Endothelial cell of umbilical vein (primary cell): ENCODE measurements at regions not wholly inside any gene's neighbourhood (a gene's known extent, or its start where the extent isn't known, plus 50 kb on each side); places are given as distances from the start of the nearest gene placed in this dataset.

Source experiments
- BruUV-seq: library from RNA; stranded (reverse); fragments of 400-500 nt; replicated peaks from 2 replicates; lab custom pipeline; 2021; lab: Mats Ljungman, UMichigan
- CTCF ChIA-PET: fragments of 300-600, 350-600 bp; sonication (Branson Sonifier 250); formaldehyde crosslinking; loops from one replicate; lab custom pipeline; 2021; ENCODE audit warnings: antibody characterized with exemption, inconsistent platforms; lab: Charles Lee
- POLR2A ChIA-PET: fragments of 300-600, 350-600 bp; sonication (Branson Sonifier 250); formaldehyde crosslinking; loops from one replicate; lab custom pipeline; 2021; ENCODE audit warnings: antibody characterized with exemption, inconsistent platforms; lab: Charles Lee
- DNase-seq: peaks from one replicate; pipeline ENCODE4 v3.0.0-alpha.2; 2011; ENCODE audit warnings: low read depth, low spot score
- FAIRE-seq: peaks from 2 replicates; lab custom pipeline; 2011; peaks lifted over from hg19 to GRCh38; lab: Jason Lieb, UNC
- H2AFZ ChIP-seq: 2 replicates; pipeline ENCODE4 v1.6.0; 2012; ENCODE audit warnings: low read depth, low read length, control low read depth, inconsistent platforms
- H3K27ac ChIP-seq: 2 replicates; pipeline ENCODE4 v1.5.1; 2011; ENCODE audit warnings: low read depth, mild to moderate bottlenecking, control low read depth, low read length, moderate library complexity; ENCODE audit not compliant: insufficient read depth
- H3K27me3 ChIP-seq, 2 experiments: 2 replicates each; pipeline versions ENCODE4 v1.6.0 to v1.6.1; 2011; ENCODE audit warnings: low read length in 2 of 2, mixed read lengths in 1 of 2; ENCODE audit not compliant: control insufficient read depth in 2 of 2, insufficient read depth in 2 of 2
- H3K36me3 ChIP-seq, 2 experiments: 2 replicates in 1 of 2; 3 replicates in 1 of 2; pipeline ENCODE4 v1.5.1; 2011; ENCODE audit warnings: low read length in 2 of 2, mild to moderate bottlenecking in 1 of 2, moderate library complexity in 1 of 2; ENCODE audit not compliant: control insufficient read depth in 2 of 2, insufficient read depth in 2 of 2; ENCODE audit errors: extremely low read depth in 1 of 2
- H3K4me1 ChIP-seq: 3 replicates; pipeline ENCODE4 v1.5.1; 2011; ENCODE audit warnings: mild to moderate bottlenecking, low read length; ENCODE audit not compliant: control insufficient read depth, insufficient read depth; ENCODE audit errors: extremely low read depth
- H3K4me2 ChIP-seq: 2 replicates; pipeline ENCODE4 v1.6.1; 2011; ENCODE audit warnings: low read length, control low read depth, mixed read lengths; ENCODE audit not compliant: insufficient read depth
- H3K4me3 ChIP-seq, 3 experiments: fragments of 200-600 bp in 1 of 3; sonication (generic), shearing (Covaris generic) in 1 of 3; replicated peaks in 1 of 3; 2 replicates each; pipeline ENCODE4 v1.5.1; 2011 to 2016; ENCODE audit warnings: control low read depth in 3 of 3, low read length in 3 of 3, mild to moderate bottlenecking in 2 of 3, inconsistent platforms in 1 of 3, low read depth in 1 of 3, moderate library complexity in 1 of 3; ENCODE audit not compliant: insufficient read depth in 1 of 3
- H3K79me2 ChIP-seq: 2 replicates; pipeline ENCODE4 v1.6.0; 2012; ENCODE audit warnings: low read length, inconsistent platforms; ENCODE audit not compliant: control insufficient read depth, insufficient read depth
- H3K9ac ChIP-seq: replicated peaks from 2 replicates; pipeline ENCODE3; 2011; ENCODE audit warnings: low read length, control low read depth; ENCODE audit not compliant: insufficient read depth; ENCODE audit errors: extremely low read depth
- H3K9me1 ChIP-seq: replicated peaks from 3 replicates; pipeline ENCODE4 v1.6.0; 2011; ENCODE audit warnings: mild to moderate bottlenecking, low read length; ENCODE audit not compliant: control insufficient read depth, insufficient read depth; ENCODE audit errors: extremely low read depth
- H3K9me3 ChIP-seq: replicated peaks from 2 replicates; pipeline ENCODE4 v1.5.1; 2012; ENCODE audit warnings: low read length, inconsistent platforms; ENCODE audit not compliant: control insufficient read depth, insufficient read depth
- H4K20me1 ChIP-seq: replicated peaks from 2 replicates; pipeline ENCODE3; 2011; ENCODE audit warnings: mild to moderate bottlenecking, low read length; ENCODE audit not compliant: control insufficient read depth, insufficient read depth; ENCODE audit errors: extremely low read depth
- CTCF ChIP-seq, 2 donors: IDR thresholded peaks; 1 replicate in 1 of 2; 2 replicates in 1 of 2; pipeline ENCODE4 v1.5.1; 2011; ENCODE audit warnings: low read length in 2 of 2, mild to moderate bottlenecking in 2 of 2, moderate library complexity in 2 of 2, control low read depth in 1 of 2, inconsistent platforms in 1 of 2, low read depth in 1 of 2; ENCODE audit not compliant: insufficient read depth in 1 of 2; ENCODE audit errors: extremely low read depth in 1 of 2
- EZH2 ChIP-seq: IDR thresholded peaks from 2 replicates; pipeline ENCODE4 v1.6.1; 2012; ENCODE audit warnings: borderline replicate concordance, low read depth, mild to moderate bottlenecking, moderate library complexity, low read length, inconsistent platforms; ENCODE audit not compliant: severe bottlenecking
- FOS ChIP-seq: IDR thresholded peaks from 2 replicates; pipeline ENCODE4 v1.6.1; 2011; ENCODE audit warnings: mild to moderate bottlenecking, low read length, moderate library complexity, borderline replicate concordance; ENCODE audit not compliant: insufficient read depth
- GATA2 ChIP-seq: IDR thresholded peaks from 2 replicates; pipeline ENCODE4 v1.7.0; 2011; ENCODE audit warnings: low read depth, mild to moderate bottlenecking, moderate library complexity, mixed read lengths, low read length; ENCODE audit not compliant: insufficient read length, insufficient read depth
- JUN ChIP-seq: IDR thresholded peaks from 2 replicates; pipeline ENCODE4 v1.6.1; 2011; ENCODE audit warnings: borderline replicate concordance, low read depth; ENCODE audit not compliant: insufficient read length, insufficient read depth
- MAX ChIP-seq: IDR thresholded peaks from 2 replicates; pipeline ENCODE4 v1.6.1; 2011; ENCODE audit not compliant: insufficient read depth, insufficient read length
- MYC ChIP-seq: IDR thresholded peaks from one replicate; pipeline ENCODE4 v1.6.1; 2011; ENCODE audit warnings: mild to moderate bottlenecking, low read depth, low read length
- POLR2A ChIP-seq: IDR thresholded peaks from 2 replicates; pipeline ENCODE4 v1.6.1; 2012; ENCODE audit warnings: low read depth, mild to moderate bottlenecking, control low read depth, low read length
- POLR2AphosphoS5 ChIP-seq: IDR thresholded peaks from 2 replicates; pipeline ENCODE4 v1.6.1; 2012; ENCODE audit warnings: low read depth, mild to moderate bottlenecking, control low read depth, low read length, moderate library complexity; ENCODE audit not compliant: insufficient read depth
- dilution Hi-C: fragments of 300-500 bp; cut with MboI; formaldehyde crosslinking; loops from one replicate; pipeline ENCODE4 v1.15.0; 2019; ENCODE audit warnings: low sequenced_read_pairs; ENCODE audit not compliant: extremely low pct_ligation_motif_present
- intact Hi-C: fragments of 100-400 bp; cut with micrococcal nuclease; formaldehyde crosslinking; loops from one replicate; pipeline ENCODE4 v1.10.0; 2022

GRCh38 chr13:32840989-32841713 lies 175.1 kb upstream of the KL start:
- dilution Hi-C loops: no loop called here
- Histone ChIP-seq H2AFZ (no peak overlapping the region), H4K20me1 (no peaks in the 10 kb centered on the region), H3K9me1 (no peaks in the 10 kb centered on the region), H3K4me2 (no peak overlapping the region), H3K79me2 (no peaks in the 10 kb centered on the region), H3K36me3 (no peaks in the 10 kb centered on the region), H3K9me3 (no peaks in the 10 kb centered on the region), H3K27me3 (peaks cover under 1 to 4% of the 10 kb centered on the region in 2 experiments), H3K9ac (no peak overlapping the region), H3K4me1 (no peaks in the 10 kb centered on the region), H3K4me3 (no peak overlapping the region), H3K27ac (no peak overlapping the region)
- FAIRE-seq (no peak), DNase-seq (no peak)
- POLR2A ChIA-PET: no interaction called here
- BruUV-seq: no TSS peak
- no peak for TF ChIP-seq POLR2AphosphoS5
- no peak for TF ChIP-seq MYC
- TF ChIP-seq MAX: no peak
- no peak for TF ChIP-seq GATA2
- TF ChIP-seq CTCF (IDR thresholded peaks at IDR 0.05; ENCODE audit: extremely low read depth in 1 of 2, insufficient read depth in 1 of 2, low read depth in 1 of 2, low read length in 2 of 2): no peak
- TF ChIP-seq JUN: no peak
- TF ChIP-seq POLR2A: no peak
- no peak for TF ChIP-seq FOS
- no peak for TF ChIP-seq EZH2
- intact Hi-C loops: no loop called here
- CTCF ChIA-PET: no interaction called here
